Right kidney (tissue), 1 donor: ENCODE measurements at regions not wholly inside any gene's neighbourhood (a gene's known extent, or its start where the extent isn't known, plus 50 kb on each side); places are given as distances from the start of the nearest gene placed in this dataset.
"Not testable (repeated sequence)": the region's sequence is repeated elsewhere in the genome, so short reads cannot be mapped to it uniquely, and the experiment has no call there.

Experiments
- DNase-seq: peaks from one replicate; pipeline ENCODE4 v3.0.0-alpha.2; 2016

GRCh38 chr1:203559523-203559922 lies 65.6 kb downstream of the OPTC start:
- no peak for DNase-seq

GRCh38 chr1:203561761-203562160 lies 64.9 kb upstream of the ATP2B4 start:
- DNase-seq, result not testable (repeated sequence)

DNA sequence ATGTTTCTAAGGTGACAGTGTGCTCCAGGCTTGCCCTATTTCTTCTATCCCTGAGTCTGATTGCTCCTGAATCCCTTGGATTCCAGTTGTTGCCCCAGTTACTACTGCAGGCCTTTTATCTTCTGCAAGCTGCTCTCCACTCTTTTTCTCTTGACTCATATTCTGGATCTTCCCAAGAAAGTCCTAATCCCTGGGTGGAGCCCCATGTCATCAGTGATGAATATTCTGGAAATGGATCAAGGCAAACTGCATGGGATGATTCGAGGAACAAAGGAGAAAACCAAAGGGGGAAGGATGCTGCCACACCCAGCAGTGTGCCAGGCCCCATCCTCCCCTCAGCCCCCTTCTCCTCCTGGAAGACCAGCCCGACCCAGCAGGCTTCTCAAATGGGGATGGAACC lies 63.3 kb upstream of the ATP2B4 start:
- DNase-seq, result no peak

DNA sequence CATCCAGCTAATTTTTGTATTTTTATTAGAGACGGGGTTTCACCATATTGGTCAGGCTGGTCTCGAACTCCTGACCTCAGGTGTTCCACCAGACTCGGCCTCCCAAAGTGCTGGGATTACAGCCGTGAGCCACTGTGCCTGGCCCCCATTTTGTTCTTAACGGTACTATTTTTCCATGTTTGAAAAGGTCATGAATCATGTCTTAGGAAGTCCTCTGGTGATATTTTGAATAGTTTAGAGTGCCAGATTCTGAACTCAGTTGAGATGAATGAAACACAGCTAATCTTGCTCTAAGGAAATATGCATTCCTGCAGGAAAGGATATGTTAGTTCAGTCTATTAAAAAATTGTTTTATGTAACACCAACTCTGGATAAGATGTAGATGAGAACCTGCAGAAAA lies 62.6 kb upstream of the ATP2B4 start:
- DNase-seq, result no peak

DNA sequence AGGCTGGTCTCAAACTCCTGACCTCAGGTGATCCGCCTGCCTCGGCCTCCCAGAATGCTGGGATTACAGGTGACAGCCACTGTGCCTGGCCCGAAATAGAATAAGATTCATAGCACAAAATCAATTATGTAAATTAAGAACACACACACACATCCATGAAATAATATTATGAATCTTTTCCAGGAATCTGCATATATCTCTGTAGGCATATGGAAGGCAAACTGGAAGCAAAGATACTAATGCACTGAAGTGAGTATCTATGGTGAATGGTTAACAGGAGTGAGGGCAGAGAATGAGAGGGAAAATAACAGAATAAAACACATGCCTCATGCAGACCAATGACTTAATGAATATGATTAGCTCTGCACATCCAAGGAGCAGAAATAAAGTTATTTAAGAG lies 61.6 kb upstream of the ATP2B4 start:
- DNase-seq, result no peak

DNA sequence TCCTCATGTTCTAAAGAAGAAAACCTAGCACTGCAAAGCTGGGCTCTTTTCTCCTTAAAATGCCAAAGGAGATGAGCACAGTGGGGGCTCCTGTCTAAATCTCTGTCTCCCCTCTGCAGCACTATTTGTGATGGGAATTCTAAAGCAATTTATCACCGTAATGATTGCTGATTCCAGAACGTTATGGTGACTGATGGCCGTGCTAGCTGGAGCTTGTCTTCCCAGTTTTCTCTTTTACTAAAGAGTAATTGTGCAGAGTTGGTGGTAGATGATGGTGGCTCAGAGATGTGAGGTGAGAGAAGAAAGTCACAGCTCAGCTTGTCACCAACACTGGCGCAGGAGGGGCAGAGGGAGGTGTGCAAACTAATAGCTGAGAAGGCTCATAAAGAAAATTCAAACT lies 60.7 kb upstream of the ATP2B4 start:
- DNase-seq, result no peak

GRCh38 chr1:203566966-203567365 lies 59.7 kb upstream of the ATP2B4 start:
- DNase-seq, result not testable (repeated sequence)

- no peak for DNase-seq
These were observed 59.0 kb upstream of the ATP2B4 start for GRCh38 chr1:203567596-203567995.

DNA sequence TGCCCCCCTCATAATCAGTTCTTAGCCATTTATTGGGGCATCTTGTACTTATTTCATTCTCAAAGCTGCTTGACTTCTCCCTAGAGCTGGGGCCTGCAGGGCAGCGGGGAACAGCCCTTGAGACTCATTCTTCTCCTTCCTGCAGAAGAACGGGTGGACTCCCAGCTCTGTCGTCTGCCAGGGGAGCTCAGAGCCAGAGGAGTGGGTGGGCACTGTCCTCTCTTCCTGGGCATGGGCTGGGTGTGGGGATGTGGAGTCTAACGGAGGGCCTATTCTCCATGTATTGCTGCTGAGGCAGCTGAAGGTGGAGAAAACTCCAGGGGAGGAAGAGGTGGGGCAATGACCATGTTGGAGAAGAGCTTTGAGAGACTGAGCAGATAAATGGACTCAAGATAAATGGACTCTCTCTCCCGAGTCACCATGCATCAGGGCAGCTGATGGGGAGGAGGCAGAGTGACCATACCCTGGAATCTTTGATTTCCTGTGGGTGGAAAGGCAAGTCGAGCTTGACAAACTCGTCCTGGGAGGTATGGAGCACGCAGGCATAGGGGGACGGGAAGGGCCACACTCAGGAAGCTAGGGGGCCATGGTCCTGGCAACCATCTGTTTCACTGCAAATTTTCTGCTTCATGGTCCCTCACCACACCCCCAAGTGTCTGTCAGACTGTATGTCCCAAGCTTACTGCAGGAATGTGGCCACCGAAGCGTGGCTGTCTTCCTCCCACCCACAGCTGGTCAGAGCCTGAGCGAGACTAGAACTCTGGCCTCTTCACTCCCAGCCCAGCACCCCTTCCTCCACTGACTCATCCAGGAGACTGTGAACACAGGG lies 56.9 kb upstream of the ATP2B4 start:
- no peak for DNase-seq

- no peak for DNase-seq
These were observed 55.8 kb upstream of the ATP2B4 start for GRCh38 chr1:203570805-203571204.

DNA sequence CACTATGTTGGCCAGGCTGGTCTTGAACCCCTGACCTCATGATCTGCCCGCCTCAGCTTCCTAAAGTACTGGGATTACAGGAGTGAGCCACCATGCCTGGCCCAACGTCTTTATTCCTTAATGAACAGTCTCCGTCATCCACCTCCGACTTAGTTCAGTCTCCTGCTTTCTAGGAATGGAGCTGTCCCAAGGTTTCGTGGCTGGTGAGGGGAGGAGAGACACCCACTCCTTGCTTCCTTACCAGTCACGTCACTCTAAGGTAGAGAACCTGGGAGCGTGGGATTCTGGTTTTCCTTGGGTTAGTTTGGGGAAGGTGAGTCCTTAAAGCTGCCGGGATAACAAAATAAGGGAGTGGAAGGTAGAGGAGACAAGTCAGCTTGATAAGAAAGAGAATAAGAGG lies 55.0 kb upstream of the ATP2B4 start:
- no peak for DNase-seq

- DNase-seq, result peak; percentile 36
These were observed 54.5 kb upstream of the ATP2B4 start for GRCh38 chr1:203572134-203572625.

- no peak for DNase-seq
These were observed 52.9 kb upstream of the ATP2B4 start for GRCh38 chr1:203573730-203574129.
